ENCODE measurements at regions not wholly inside any gene's neighbourhood (a gene's known extent, or its start where the extent isn't known, plus 50 kb on each side); places are given as distances from the start of the nearest gene placed in this dataset.

DNA sequence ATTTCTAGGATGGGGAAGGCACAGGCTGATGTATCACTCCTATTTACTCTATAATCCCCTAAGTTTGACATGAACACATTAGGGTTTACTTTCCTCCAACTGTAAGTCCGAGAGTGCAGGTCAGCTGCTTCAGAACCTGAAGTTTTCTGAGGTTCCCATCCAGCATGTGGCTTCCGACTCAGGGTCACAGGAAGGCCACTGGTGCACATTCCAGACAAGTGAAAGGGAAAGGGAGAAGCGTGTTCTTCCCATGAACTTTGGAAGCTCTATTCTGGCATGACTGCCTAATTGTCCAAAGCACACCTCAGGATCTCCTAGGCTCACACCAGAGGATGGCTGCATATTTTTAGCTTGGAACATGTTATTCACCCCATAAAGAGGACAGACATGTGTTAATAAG is 602.6 kb downstream of the SEMA5A start:
- DNase-seq = no peak

DNA sequence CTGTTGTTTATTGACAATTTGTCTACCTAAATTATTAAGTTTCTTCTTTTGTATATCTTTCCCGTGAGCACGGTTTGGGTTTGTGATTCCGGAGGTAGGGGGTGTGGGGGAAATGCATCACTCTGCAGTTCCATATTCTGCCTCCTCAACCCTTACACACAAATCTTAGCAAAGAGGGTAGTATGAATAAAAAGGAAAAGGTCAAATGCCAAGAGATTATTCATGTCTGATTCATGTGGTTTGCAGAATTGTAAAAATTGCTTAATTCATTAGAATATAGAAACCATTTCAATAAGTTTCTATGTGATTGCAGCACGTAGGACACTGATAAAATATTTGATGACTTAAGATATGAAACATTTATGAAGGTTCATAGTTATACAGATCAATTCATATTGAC is 601.9 kb downstream of the SEMA5A start:
- no peak for DNase-seq

DNA sequence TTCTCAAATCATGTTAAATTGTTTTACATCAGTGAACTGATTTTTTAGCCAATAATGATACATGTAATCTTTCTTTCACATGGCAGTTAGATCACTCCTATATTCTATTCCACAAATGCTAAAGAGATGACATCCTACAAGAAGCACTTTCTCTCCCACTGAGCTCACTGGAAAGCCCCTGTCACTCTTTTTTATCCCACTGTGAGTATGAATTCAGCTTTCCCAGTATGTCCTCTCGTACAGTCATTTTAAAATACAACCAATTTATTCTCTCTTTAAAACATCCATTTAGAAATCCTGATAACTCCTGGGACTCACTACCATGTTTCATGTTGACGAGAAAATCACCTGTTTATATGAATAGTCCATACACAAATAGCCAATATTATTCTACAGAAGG is 599.9 kb downstream of the SEMA5A start:
- DNase-seq = no peak

DNA sequence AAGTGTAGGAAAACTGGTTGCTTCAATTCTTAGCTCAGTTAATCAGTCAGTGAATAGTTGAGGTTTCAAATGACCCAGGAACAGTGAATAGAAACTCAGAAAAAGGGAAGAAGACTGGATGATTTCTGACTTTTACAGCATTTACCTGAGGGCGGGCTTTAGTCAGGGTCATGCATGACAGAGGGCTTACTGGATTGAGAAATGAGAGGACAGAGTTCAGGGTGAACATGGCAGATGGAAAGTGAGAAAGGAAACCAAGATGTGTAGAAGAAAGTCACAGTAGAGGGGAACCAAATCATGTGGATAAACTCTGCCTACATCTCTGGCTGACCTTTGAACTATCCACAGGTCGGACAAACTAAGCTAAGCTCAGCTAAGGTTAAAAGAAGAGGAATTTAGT is 596.0 kb downstream of the SEMA5A start:
- DNase-seq = no peak

DNA sequence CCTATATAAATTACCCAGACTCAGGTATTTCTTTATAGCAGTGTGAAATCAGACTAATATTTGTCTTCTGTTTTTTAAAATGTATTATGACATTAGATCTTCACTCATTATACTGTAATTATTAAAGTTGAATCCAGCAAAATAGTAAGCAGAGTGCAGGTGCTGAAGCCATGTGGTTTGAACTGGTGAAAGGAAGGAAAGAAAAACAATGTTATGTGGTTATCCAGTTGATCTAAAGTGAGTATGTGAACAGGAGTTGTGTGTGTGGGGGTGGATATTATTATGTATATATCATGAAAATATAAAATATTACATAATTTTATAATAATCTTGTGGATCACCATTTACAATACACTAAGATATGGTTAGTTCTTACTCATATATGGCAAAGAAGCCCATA is 593.7 kb downstream of the SEMA5A start:
- no peak for DNase-seq

DNA sequence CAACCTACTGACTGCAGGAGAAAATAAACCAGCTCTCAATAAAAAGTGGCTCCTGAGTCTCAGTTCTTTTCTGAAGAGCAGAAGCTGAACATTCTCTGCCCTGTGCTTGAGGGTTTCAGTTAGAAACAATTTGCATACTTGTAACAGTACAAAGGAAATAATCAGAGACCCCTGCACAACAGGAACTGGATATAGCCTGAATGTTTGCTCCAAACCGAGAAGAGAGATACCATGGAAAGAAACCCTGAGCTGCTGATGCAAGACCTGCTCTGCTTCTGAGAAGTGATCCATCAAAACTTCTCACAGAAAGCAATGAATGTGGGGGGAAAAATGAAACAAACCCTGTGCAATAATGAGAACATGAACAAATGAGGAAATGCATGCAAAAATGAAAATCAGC is 592.9 kb downstream of the SEMA5A start:
- no peak for DNase-seq

DNA sequence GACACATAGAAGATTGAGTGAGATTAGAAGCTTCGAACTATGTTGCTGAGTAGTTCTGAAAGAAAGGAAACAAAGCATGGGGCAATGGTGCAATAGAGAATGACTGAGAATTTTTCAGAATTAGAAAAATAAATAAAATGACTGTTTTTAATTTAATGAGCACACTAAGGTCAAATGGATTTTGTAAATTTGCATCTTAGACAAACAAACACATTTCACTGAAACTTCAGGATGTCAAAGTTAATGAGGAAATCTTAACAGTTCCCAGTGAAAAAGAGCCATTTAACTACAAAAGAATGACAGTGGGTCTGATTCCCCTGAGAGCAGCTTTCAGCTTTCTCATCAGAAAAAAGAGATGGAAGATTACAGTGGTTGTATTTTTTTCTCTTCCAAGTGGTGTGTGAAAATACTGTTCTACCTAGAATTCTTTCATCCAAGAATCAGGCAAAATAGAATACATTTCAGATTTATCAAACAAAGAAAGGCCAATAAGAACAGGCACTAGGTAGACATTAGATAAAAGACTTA is 591.9 kb downstream of the SEMA5A start:
- DNase-seq = no peak

DNA sequence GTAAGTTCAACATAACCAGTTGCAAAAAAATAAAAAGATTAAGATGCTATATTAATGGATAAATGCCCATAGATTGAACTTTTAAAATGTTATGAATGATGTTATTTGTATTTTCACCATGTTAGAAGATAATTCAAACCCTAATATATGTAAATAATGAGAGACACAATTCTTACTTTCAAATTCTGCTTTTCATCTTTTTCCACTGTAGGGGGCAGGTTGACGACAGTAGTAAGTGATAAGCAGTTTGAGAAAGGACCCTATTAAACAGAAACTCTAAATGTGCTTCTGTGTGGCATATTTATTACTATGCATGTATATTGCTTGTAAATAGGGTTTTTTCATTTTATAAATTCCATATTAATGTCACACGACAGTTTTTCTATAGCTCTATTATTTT is 591.1 kb downstream of the SEMA5A start:
- DNase-seq = no peak

DNA sequence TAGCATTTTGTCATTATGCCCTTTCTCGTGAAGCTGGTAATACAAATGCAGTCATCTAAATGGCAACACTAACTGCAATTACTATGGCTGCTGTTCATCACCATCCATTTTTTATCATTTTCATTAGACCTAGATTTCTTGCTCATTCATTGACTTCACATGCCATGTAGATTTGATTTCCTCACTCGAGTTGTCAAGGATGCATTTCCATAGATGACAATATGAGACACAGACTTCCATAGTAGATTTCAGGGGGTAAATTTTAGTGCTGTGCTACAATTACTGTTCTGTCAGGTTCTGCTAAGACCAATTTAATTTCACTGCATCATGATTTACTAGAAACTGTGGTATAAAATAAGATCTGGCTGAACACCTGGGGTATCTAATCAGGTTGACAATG is 589.2 kb downstream of the SEMA5A start:
- no peak for DNase-seq

DNA sequence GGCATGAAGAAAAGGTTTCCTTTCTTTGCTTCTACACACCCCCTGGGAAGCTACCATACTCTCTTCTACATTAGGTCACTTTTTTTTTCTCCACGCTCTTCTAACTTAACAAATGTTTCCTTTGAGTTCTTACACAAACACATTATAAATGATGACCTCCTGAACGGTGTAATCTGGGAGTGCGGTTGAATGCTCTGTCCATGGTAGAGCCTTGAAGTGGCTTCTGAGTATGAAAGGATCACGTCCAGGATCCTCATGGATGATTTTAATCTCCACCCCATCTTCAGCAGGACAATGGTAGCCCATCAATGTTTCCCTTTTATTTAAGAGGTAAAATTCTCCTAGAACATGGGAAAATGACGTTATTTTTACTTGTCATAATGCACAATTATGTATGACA is 587.3 kb downstream of the SEMA5A start:
- DNase-seq = no peak

DNA sequence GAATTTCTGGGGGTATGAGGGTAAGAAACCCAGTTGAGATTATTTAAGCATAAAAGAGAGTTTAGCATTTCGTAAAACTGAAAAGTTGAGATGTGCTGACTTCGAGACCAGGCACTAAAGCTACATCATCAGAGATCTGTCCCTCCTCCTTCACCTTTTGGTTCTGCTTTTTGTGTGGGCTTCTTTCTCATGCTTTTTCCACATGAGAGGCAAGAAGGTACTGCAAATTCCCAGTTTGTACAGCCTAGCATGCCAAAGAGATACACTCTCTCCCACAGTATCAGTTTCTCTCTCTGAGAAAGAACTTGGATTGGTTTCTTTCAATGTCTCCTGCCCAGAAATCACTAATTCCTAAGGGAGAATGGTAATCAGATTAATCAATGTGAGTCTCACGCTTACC is 584.7 kb downstream of the SEMA5A start:
- no peak for DNase-seq

DNA sequence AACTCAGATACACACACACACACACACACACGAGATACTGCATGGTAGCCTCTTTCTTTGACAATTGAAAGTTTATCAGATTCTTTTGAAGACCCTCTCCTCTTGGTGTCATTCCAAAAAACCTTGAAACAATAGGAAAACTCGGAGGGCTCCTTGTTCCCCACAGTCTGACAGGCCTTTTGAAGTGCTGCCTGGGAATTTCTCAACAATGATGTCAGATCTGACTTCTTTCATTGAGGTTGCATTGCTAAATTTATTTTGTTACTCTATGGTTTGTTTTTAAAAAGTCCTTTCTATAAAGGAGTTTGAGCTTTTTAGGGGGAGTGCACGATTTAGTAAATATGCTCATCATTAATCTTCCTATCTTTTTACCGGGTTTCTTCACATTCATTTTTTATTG is 583.9 kb downstream of the SEMA5A start:
- DNase-seq = no peak

DNA sequence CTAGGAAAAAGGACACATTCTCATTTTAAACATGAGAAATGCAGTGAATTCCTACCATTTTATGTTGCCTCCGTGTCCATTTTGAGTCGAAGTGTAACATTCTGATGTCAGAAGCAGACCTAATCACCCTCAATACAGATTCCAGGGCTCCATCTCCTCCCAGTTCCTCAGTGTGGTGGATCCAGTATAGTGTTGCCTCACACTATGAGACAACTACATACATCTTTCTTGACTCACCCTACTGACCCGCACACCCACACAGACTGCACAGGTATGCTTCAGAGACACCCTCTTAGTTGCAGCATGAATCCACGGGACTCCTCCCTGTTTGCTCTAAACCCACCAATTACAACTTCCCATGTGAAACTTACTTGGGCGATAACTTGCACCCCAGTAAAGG is 564.9 kb downstream of the SEMA5A start:
- no peak for DNase-seq

DNA sequence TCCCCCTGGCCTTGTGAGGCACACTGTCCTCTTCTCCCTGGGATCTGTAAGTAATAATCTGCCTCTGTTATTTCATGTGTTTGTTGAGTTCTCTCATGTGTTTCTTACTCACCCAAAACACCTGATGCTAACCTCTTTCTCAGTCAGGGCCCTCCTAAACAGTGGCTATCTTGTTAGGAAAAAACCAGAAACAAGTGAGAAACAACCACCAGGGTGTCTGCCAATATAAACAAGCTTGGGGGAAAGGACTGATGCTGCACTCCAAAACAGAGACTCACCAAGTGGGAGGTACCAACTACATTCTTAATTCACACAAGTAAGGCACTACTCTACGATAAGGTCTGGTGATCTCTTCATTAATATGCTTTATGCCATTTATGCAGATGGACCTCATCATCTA is 564.4 kb downstream of the SEMA5A start:
- no peak for DNase-seq

DNA sequence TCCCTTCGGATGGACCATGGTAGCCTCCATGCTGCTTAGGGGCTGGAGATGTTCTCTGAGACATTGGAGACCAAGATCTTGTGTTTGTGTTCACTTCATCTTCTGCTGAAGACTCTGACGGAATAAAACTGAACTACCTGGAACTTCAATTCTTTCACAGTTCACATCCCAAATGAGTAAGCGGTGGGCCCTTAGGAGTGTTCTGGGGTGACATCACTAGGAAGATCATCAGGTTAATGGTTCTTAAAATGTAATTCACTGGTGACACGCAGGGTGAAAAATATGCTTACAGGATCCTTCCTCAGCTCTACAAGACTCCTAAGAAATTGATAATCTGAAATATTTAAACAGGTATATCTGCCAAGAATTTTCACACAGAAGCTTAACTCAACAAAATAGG is 561.5 kb downstream of the SEMA5A start:
- no peak for DNase-seq
